CD14-positive monocyte (primary cell): ENCODE measurements at regions not wholly inside any gene's neighbourhood (a gene's known extent, or its start where the extent isn't known, plus 50 kb on each side); places are given as distances from the start of the nearest gene placed in this dataset.

Source experiments
- DNase-seq, 3 donors: peaks; one replicate each; pipeline ENCODE4 v3.0.0-alpha.2; 2011 to 2022
- H2AFZ ChIP-seq: 2 replicates; pipeline ENCODE4 v1.6.0; 2012; ENCODE audit warnings: mild to moderate bottlenecking, low read depth, low read length, inconsistent platforms; ENCODE audit not compliant: insufficient read depth, poor library complexity, severe bottlenecking
- H3K27ac ChIP-seq, 2 donors: 1 replicate in 1 of 2; 2 replicates in 1 of 2; pipeline ENCODE4 v1.5.1; 2012 to 2013; ENCODE audit warnings: low read length in 2 of 2, control low read depth in 1 of 2, inconsistent platforms in 1 of 2, low read depth in 1 of 2, mild to moderate bottlenecking in 1 of 2
- H3K27me3 ChIP-seq, 2 donors: one replicate each; pipeline versions ENCODE4 v1.6.0 to v1.6.1; 2011 to 2013; ENCODE audit warnings: low read length in 2 of 2; ENCODE audit not compliant: control insufficient read depth in 2 of 2, insufficient read depth in 2 of 2
- H3K36me3 ChIP-seq, 2 donors: replicated peaks in 1 of 2; 1 replicate in 1 of 2; 2 replicates in 1 of 2; pipeline versions ENCODE4 v1.5.1 to v1.6.1; 2012 to 2013; ENCODE audit warnings: low read length in 2 of 2, control low read depth in 1 of 2, inconsistent platforms in 1 of 2, mild to moderate bottlenecking in 1 of 2; ENCODE audit not compliant: insufficient read depth in 2 of 2, control insufficient read depth in 1 of 2
- H3K4me1 ChIP-seq, 2 donors: 1 replicate in 1 of 2; 2 replicates in 1 of 2; pipeline versions ENCODE4 v1.5.1 to v1.6.1; 2012 to 2013; ENCODE audit warnings: low read length in 2 of 2, control low read depth in 1 of 2, inconsistent platforms in 1 of 2, mild to moderate bottlenecking in 1 of 2, moderate library complexity in 1 of 2; ENCODE audit not compliant: insufficient read depth in 2 of 2, control insufficient read depth in 1 of 2
- H3K4me2 ChIP-seq: replicated peaks from 2 replicates; pipeline ENCODE3; 2012; ENCODE audit warnings: low read length, moderate library complexity, mild to moderate bottlenecking; ENCODE audit not compliant: poor library complexity, severe bottlenecking; ENCODE audit errors: extremely low read depth
- H3K4me3 ChIP-seq, 3 experiments: fragments of 200-600 bp in 1 of 3; sonication (generic) in 1 of 3; replicated peaks in 1 of 3; 1 replicate in 2 of 3; 2 replicates in 1 of 3; pipeline ENCODE4 v1.5.1; 2011 to 2013; ENCODE audit warnings: low read length in 3 of 3, mild to moderate bottlenecking in 3 of 3, control low read depth in 2 of 3, low read depth in 2 of 3, inconsistent platforms in 1 of 3, moderate library complexity in 1 of 3
- H3K79me2 ChIP-seq: 2 replicates; pipeline ENCODE4 v1.6.0; 2012; ENCODE audit warnings: mild to moderate bottlenecking, control low read depth, inconsistent platforms, low read length, moderate library complexity; ENCODE audit not compliant: insufficient read depth
- H3K9ac ChIP-seq: 2 replicates; pipeline ENCODE4 v1.6.0; 2017; ENCODE audit warnings: low read length, mild to moderate bottlenecking; ENCODE audit not compliant: insufficient read depth, poor library complexity, severe bottlenecking
- H3K9me3 ChIP-seq, 2 donors: replicated peaks in 1 of 2; 1 replicate in 1 of 2; 2 replicates in 1 of 2; pipeline versions ENCODE4 v1.5.1 to v1.6.1; 2012 to 2013; ENCODE audit warnings: low read length in 2 of 2, control low read depth in 1 of 2; ENCODE audit not compliant: control insufficient read depth in 1 of 2, insufficient read depth in 1 of 2
- H4K20me1 ChIP-seq: 2 replicates; pipeline ENCODE4 v1.6.0; 2012; ENCODE audit warnings: mild to moderate bottlenecking, low read length, control low read depth, moderate library complexity; ENCODE audit not compliant: insufficient read depth
- H3K27ac Mint-ChIP-seq, 7 donors: one replicate each; pipeline ENCODE4 v1.8.0; 2020; ENCODE audit warnings: mild to moderate bottlenecking in 7 of 7, mixed read lengths in 7 of 7, moderate library complexity in 6 of 7, inconsistent platforms in 2 of 7
- H3K27me3 Mint-ChIP-seq, 3 donors: one replicate each; pipeline ENCODE4 v1.8.0; 2021 to 2022; ENCODE audit warnings: low read depth in 3 of 3, mild to moderate bottlenecking in 3 of 3, mixed read lengths in 3 of 3, moderate library complexity in 3 of 3, inconsistent platforms in 1 of 3
- H3K36me3 Mint-ChIP-seq, 2 donors: one replicate each; pipeline ENCODE4 v1.8.0; 2020; ENCODE audit warnings: mixed read lengths in 2 of 2, inconsistent platforms in 1 of 2, mild to moderate bottlenecking in 1 of 2
- H3K4me1 Mint-ChIP-seq: one replicate; pipeline ENCODE4 v1.8.0; 2020; ENCODE audit warnings: mild to moderate bottlenecking, mixed read lengths
- H3K4me3 Mint-ChIP-seq, 2 donors: one replicate each; pipeline ENCODE4 v1.8.0; 2020; ENCODE audit warnings: mild to moderate bottlenecking in 2 of 2, mixed read lengths in 2 of 2, moderate library complexity in 1 of 2
- H3K9me3 Mint-ChIP-seq, 7 donors: one replicate each; pipeline ENCODE4 v1.8.0; 2020 to 2022; ENCODE audit warnings: mixed read lengths in 7 of 7, mild to moderate bottlenecking in 6 of 7, moderate library complexity in 6 of 7, inconsistent platforms in 2 of 7
- WGBS: methylation state at CpG from one replicate; pipeline ENCODE4 v1.1.5; 2013; ENCODE audit warnings: missing lambda C conversion rate; ENCODE audit not compliant: insufficient coverage; 5-methylcytosine and 5-hydroxymethylcytosine counted together
- intact Hi-C, 2 donors: fragments of 100-400 bp; cut with micrococcal nuclease; formaldehyde crosslinking; loops; one replicate each; pipeline versions ENCODE4 v1.15.0 to v1.15.1; 2023
- TF ChIP-seq, protein P1 (sequence below): fragments of 200-600 bp; IDR thresholded peaks from one replicate; pipeline ENCODE4 v1.8.0; 2022; ENCODE audit warnings: antibody characterized with exemption, mild to moderate bottlenecking

DNA sequence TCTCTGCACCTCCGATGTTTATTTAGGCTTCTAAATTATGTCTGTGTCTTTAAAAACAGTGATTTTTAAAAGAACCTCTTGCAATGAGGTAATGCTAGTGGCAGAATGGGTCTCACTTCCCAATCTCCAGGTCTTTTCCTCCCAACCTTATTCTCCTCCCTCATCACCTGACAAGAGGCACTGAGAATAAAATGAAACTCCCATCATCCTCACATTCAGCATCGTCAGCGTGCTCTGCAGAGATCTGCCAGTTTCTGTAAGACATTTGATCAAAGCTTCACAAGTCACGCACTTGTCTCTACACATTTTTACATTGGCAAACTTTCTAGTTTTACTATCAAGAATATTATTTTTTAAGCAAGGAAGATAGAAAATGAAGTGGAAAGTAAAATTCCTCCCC is 420.5 kb downstream of the GABRB3 start:
- TF ChIP-seq, protein P1, sequence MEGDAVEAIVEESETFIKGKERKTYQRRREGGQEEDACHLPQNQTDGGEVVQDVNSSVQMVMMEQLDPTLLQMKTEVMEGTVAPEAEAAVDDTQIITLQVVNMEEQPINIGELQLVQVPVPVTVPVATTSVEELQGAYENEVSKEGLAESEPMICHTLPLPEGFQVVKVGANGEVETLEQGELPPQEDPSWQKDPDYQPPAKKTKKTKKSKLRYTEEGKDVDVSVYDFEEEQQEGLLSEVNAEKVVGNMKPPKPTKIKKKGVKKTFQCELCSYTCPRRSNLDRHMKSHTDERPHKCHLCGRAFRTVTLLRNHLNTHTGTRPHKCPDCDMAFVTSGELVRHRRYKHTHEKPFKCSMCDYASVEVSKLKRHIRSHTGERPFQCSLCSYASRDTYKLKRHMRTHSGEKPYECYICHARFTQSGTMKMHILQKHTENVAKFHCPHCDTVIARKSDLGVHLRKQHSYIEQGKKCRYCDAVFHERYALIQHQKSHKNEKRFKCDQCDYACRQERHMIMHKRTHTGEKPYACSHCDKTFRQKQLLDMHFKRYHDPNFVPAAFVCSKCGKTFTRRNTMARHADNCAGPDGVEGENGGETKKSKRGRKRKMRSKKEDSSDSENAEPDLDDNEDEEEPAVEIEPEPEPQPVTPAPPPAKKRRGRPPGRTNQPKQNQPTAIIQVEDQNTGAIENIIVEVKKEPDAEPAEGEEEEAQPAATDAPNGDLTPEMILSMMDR = no peak
- Histone ChIP-seq H3K4me2 (no peak overlapping the region), H2AFZ (no peak overlapping the region), H3K27me3 (no peaks in the 10 kb centered on the region), H3K9me3 (peaks cover 15 to 35% of the 10 kb centered on the region in 2 donors), H3K27ac (no peak overlapping the region), H3K79me2 (no peaks in the 10 kb centered on the region), H4K20me1 (no peaks in the 10 kb centered on the region), H3K4me3 (no peak overlapping the region), H3K36me3 (no peaks in the 10 kb centered on the region), H3K4me1 (no peaks in the 10 kb centered on the region), H3K9ac (no peak overlapping the region)
- peaks cover 4 to 28% (median 12%) of the 10 kb centered on the region in 7 donors for H3K9me3 Mint-ChIP-seq
- no peak overlapping the region for H3K27ac Mint-ChIP-seq
- no peak overlapping the region for H3K4me3 Mint-ChIP-seq
- no peaks in the 10 kb centered on the region for H3K4me1 Mint-ChIP-seq
- DNase-seq = no peak
- H3K36me3 Mint-ChIP-seq = no peaks in the 10 kb centered on the region
- intact Hi-C loops = no loop called here
- WGBS = 100% methylated on average over 2 of the region's 4 CpGs
- peaks cover 0 to 2% (median 0%) of the 10 kb centered on the region in 3 donors for H3K27me3 Mint-ChIP-seq

DNA sequence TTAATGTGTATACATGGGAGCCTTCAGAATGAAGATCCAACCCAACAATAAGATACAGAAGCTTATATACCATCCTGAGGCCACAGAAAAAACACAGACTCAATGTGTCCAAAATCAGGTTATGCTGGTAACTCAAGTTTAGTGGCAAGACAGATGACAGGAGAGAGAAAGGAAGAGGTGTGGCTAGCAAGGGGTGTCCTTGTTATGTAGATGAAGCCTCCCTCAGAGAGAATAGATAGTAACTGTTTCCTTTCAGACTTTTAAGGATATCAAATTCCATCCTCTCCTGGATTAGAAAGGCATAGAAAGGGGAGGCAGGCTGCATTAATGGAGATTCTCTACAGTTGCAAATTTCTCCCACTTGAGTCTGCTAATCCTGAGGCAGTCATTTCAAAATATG is 447.4 kb downstream of the GABRB3 start:
- Mint-ChIP-seq H3K9me3 (peaks cover 2 to 17% (median 9%) of the 10 kb centered on the region in 7 donors), H3K4me1 (no peaks in the 10 kb centered on the region), H3K4me3 (no peak overlapping the region), H3K27me3 (peaks cover 0 to under 1% (median 0%) of the 10 kb centered on the region in 3 donors), H3K36me3 (no peaks in the 10 kb centered on the region), H3K27ac (no peak overlapping the region)
- no peak overlapping the region for H3K4me2 ChIP-seq
- intact Hi-C loops = no loop called here
- no peak overlapping the region for H3K27ac ChIP-seq
- TF ChIP-seq, protein P1 = no peak
- no peaks in the 10 kb centered on the region for H3K36me3 ChIP-seq
- no peaks in the 10 kb centered on the region for H3K79me2 ChIP-seq
- no peaks in the 10 kb centered on the region for H4K20me1 ChIP-seq
- H2AFZ ChIP-seq = no peak overlapping the region
- no peaks in the 10 kb centered on the region for H3K4me1 ChIP-seq
- no peak overlapping the region for H3K4me3 ChIP-seq
- no peak for DNase-seq
- no peaks in the 10 kb centered on the region for H3K27me3 ChIP-seq
- H3K9me3 ChIP-seq = peaks cover 13 to 19% of the 10 kb centered on the region in 2 donors
- H3K9ac ChIP-seq = no peak overlapping the region
